PC-9 (cell line): ENCODE measurements at regions not wholly inside any gene's neighbourhood (a gene's known extent, or its start where the extent isn't known, plus 50 kb on each side); places are given as distances from the start of the nearest gene placed in this dataset.

Experiments
- EZH2 ChIP-seq: fragments of 200-600 bp; sonication (generic); IDR thresholded peaks from 2 replicates; pipeline ENCODE4 v1.8.0; 2017; ENCODE audit warnings: antibody characterized with exemption, low read depth
- TF ChIP-seq, protein P1 (sequence below): fragments of 200-600 bp; sonication (generic); conservative IDR thresholded peaks from 2 replicates; pipeline ENCODE4 v1.6.1; 2017; ENCODE audit warnings: mixed run types, antibody characterized with exemption, mild to moderate bottlenecking, moderate library complexity

DNA sequence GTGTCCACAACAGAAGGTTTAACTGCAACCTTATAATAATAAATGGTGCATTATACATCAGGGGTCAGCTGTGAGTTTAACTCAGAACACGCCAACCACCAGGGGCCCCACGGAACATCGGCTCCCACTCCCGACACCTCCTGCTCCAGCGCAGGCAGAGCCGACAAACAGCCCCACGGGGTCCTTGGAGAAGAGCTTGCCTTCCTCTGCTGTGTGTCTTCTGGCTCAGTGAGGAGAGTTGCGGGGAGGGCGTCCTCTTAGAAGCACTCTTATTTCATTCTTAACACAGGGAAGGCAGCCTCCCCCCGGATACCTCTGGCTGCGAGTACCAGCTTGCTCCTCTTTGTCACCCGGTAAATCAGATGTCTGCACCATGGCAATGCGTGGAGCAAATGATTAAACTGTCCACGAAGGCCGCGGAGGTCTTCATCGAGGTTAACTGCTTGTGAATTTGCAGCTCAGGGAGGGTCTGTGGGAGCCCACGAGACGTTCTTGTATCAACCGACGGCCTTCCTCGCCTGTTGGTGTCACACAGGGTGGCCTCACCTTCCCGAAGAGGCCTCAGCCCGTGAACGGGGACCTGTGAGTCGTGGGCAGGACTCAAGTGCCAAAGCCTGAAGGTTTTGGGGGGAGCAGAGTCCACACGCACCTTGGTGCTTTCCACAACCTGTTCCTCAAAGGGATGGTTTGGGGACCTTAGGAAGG lies 464.0 kb downstream of the BRD1 start:
- TF ChIP-seq, protein P1, sequence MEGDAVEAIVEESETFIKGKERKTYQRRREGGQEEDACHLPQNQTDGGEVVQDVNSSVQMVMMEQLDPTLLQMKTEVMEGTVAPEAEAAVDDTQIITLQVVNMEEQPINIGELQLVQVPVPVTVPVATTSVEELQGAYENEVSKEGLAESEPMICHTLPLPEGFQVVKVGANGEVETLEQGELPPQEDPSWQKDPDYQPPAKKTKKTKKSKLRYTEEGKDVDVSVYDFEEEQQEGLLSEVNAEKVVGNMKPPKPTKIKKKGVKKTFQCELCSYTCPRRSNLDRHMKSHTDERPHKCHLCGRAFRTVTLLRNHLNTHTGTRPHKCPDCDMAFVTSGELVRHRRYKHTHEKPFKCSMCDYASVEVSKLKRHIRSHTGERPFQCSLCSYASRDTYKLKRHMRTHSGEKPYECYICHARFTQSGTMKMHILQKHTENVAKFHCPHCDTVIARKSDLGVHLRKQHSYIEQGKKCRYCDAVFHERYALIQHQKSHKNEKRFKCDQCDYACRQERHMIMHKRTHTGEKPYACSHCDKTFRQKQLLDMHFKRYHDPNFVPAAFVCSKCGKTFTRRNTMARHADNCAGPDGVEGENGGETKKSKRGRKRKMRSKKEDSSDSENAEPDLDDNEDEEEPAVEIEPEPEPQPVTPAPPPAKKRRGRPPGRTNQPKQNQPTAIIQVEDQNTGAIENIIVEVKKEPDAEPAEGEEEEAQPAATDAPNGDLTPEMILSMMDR, result no peak
- TF ChIP-seq EZH2, result peak; percentile 77; the same call in 1 of the 2 replicates
